Ascending aorta (tissue), 2 donors: ENCODE measurements at regions not wholly inside any gene's neighbourhood (a gene's known extent, or its start where the extent isn't known, plus 50 kb on each side); places are given as distances from the start of the nearest gene placed in this dataset.

ENCODE experiments used
- DNase-seq, 2 donors: peaks; one replicate each; pipeline ENCODE4 v3.0.0-alpha.2; 2019; ENCODE audit warnings: low spot score in 2 of 2
- H3K27ac ChIP-seq, 2 donors: fragments of 200-600 bp; sonication (generic); one replicate each; pipeline ENCODE4 v1.5.1; 2016 to 2017; ENCODE audit warnings: mild to moderate bottlenecking in 1 of 2
- H3K27me3 ChIP-seq: fragments of 200-600 bp; sonication (generic); one replicate; pipeline ENCODE4 v1.5.1; 2017
- H3K36me3 ChIP-seq, 2 donors: fragments of 200-600 bp; sonication (generic); one replicate each; pipeline ENCODE4 v1.5.1; 2016
- H3K4me1 ChIP-seq, 2 donors: fragments of 200-600 bp; sonication (generic); one replicate each; pipeline ENCODE4 v1.5.1; 2016 to 2017; ENCODE audit warnings: mild to moderate bottlenecking in 1 of 2
- H3K4me3 ChIP-seq, 2 donors: fragments of 200-600 bp; sonication (generic); one replicate each; pipeline ENCODE4 v1.5.1; 2016 to 2017; ENCODE audit warnings: mild to moderate bottlenecking in 1 of 2
- H3K9me3 ChIP-seq, 2 donors: fragments of 200-600 bp; sonication (generic); one replicate each; pipeline ENCODE4 v1.5.1; 2016
- intact Hi-C: fragments of 100-400 bp; cut with DNase I; formaldehyde crosslinking; loops from one replicate; pipeline ENCODE4 v1.15.1; 2023
- TF ChIP-seq, protein P1 (sequence below), 3 experiments: fragments of 200-600 bp in 2 of 3; fragments of 450-650 bp in 1 of 3; sonication (generic) in 2 of 3; IDR thresholded peaks; one replicate each; pipeline ENCODE4 v1.5.1; 2016 to 2019; ENCODE audit warnings: antibody characterized with exemption in 3 of 3, mild to moderate bottlenecking in 1 of 3, moderate library complexity in 1 of 3

DNA sequence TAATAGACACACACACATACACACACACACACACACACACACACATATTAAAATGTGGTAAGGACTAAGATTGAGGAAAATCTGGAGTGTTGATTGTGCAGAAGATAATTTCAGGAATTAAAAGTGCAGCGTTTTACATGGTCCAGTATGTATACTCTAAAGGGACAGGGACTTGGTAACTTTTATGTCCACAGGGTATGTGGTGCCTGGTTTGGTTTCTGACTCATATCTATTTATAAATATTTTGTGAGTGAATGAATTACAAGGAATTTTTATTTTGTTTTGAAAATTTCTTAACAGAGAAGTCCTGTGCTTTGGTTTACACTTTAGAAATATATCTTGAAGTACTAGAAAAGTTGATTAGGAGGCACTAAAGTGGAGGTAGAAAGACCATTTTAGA is 287.7 kb upstream of the NXPH2 start:
- Histone ChIP-seq H3K4me1 (no peaks in the 10 kb centered on the region), H3K27ac (no peak overlapping the region), H3K36me3 (no peaks in the 10 kb centered on the region), H3K27me3 (no peaks in the 10 kb centered on the region), H3K4me3 (no peak overlapping the region), H3K9me3 (no peaks in the 10 kb centered on the region)
- intact Hi-C loops = no loop called here
- TF ChIP-seq, protein P1, sequence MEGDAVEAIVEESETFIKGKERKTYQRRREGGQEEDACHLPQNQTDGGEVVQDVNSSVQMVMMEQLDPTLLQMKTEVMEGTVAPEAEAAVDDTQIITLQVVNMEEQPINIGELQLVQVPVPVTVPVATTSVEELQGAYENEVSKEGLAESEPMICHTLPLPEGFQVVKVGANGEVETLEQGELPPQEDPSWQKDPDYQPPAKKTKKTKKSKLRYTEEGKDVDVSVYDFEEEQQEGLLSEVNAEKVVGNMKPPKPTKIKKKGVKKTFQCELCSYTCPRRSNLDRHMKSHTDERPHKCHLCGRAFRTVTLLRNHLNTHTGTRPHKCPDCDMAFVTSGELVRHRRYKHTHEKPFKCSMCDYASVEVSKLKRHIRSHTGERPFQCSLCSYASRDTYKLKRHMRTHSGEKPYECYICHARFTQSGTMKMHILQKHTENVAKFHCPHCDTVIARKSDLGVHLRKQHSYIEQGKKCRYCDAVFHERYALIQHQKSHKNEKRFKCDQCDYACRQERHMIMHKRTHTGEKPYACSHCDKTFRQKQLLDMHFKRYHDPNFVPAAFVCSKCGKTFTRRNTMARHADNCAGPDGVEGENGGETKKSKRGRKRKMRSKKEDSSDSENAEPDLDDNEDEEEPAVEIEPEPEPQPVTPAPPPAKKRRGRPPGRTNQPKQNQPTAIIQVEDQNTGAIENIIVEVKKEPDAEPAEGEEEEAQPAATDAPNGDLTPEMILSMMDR (IDR thresholded peaks at IDR 0.05) = no peak
- no peak for DNase-seq

DNA sequence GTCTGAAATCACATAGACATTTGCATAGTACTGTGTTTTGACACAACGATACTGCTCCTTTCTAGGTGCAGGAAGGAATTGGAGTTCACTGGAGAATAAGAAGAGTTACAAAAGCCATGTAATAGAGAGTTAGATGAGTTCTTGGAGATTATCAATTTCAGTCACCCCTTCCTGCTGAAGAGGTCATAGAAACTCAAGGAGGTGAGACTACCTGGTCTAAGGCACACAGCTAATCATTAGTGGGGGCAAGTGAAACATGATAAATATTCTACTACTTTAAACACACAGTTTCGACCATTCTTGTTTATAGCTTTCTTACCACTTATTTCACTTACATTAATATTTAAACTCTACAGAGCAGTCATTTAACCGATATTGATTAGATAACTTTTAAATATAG is 286.9 kb upstream of the NXPH2 start:
- no peaks in the 10 kb centered on the region for H3K4me1 ChIP-seq
- no peak overlapping the region for H3K27ac ChIP-seq
- TF ChIP-seq, protein P1 (IDR thresholded peaks at IDR 0.05) = no peak
- H3K27me3 ChIP-seq = no peaks in the 10 kb centered on the region
- no peak overlapping the region for H3K4me3 ChIP-seq
- no peaks in the 10 kb centered on the region for H3K9me3 ChIP-seq
- no peak for DNase-seq
- intact Hi-C loops = no loop called here
- no peaks in the 10 kb centered on the region for H3K36me3 ChIP-seq

DNA sequence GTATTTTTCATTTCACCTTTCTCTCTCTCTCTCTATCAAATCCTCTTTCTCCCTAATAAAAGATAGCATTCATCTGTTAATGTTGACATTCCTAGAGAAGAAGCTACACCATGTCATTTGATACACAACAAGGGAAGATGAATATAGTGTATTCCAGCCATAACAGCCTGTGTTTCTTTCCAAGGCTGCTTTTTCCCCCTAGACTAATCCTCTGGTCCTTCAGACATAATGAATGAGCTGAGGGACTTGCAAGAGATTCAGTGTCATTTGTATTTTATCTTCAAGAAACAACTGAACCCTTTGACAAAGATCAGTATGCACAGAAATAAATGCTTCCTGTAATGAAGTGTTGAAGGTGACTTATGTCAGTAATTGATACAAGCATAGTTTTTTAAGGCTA is 284.0 kb upstream of the NXPH2 start:
- Histone ChIP-seq H3K36me3 (no peaks in the 10 kb centered on the region), H3K4me1 (no peaks in the 10 kb centered on the region), H3K27me3 (no peaks in the 10 kb centered on the region), H3K9me3 (no peaks in the 10 kb centered on the region), H3K4me3 (no peak overlapping the region), H3K27ac (no peak overlapping the region)
- TF ChIP-seq, protein P1 (IDR thresholded peaks at IDR 0.05) = no peak
- no peak for DNase-seq
- intact Hi-C loops = no loop called here

DNA sequence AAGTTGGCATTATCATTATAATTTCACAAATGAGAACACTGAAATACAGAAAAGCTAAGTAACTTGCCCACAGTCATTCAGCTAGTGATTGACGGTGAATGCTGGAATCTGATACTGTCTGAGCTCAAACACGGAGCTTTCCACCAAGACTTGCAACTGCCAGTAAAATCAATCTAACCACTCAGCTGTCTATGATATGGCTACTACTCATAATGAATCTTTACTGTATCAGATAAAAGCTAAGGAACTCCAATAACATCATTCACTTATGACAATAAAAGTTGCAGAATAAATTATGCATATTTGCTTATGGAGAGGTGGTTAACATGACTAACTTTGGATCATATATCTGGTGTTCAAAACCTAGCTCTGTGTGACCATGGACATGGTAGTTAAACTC is 279.4 kb upstream of the NXPH2 start:
- intact Hi-C loops = no loop called here
- H3K36me3 ChIP-seq = no peaks in the 10 kb centered on the region
- DNase-seq = no peak
- no peak overlapping the region for H3K4me3 ChIP-seq
- TF ChIP-seq, protein P1 (IDR thresholded peaks at IDR 0.05) = no peak
- H3K27ac ChIP-seq = no peak overlapping the region
- H3K9me3 ChIP-seq = no peaks in the 10 kb centered on the region
- no peaks in the 10 kb centered on the region for H3K4me1 ChIP-seq
- no peaks in the 10 kb centered on the region for H3K27me3 ChIP-seq

DNA sequence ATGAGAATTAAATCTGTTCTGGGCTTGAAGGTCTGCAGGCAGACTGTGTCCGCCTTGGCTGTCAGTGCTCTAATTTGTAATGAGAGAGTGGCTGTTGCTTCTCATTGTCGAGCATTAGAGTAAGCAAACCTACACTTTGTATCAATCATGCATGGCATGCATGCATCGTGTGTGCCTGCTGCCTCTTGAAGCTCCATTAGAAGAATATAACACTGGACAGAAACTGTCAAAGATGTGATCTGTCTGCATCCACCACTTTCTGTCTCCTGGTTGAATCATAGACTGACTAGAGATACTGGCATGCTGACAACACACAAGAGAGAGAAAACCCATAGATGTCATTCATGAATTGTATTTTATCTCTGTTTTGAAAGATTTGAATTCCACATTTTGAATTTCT is 275.0 kb upstream of the NXPH2 start:
- H3K36me3 ChIP-seq = no peaks in the 10 kb centered on the region
- intact Hi-C loops = no loop called here
- no peaks in the 10 kb centered on the region for H3K27me3 ChIP-seq
- H3K27ac ChIP-seq = no peak overlapping the region
- no peak for DNase-seq
- TF ChIP-seq, protein P1 (IDR thresholded peaks at IDR 0.05) = no peak
- no peak overlapping the region for H3K4me3 ChIP-seq
- no peaks in the 10 kb centered on the region for H3K9me3 ChIP-seq
- H3K4me1 ChIP-seq = no peaks in the 10 kb centered on the region

DNA sequence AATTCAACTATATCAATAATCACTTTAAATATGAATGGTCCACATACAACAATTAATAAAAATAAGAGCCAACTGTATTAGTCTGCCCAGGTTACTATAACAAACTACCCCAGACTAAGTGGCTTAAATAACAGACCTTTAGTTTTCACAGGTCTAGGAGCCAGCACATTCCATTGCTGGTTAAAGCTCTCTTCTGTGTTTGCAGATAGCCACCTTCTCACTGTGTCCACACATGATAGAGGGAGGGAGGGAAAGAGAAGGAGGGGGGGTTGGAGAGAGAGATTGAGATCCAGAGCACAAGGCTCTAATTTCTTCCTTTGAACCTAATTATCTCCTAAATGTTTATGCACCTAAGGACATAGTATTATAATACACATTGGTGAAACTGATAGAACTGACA is 267.8 kb upstream of the NXPH2 start:
- no peaks in the 10 kb centered on the region for H3K9me3 ChIP-seq
- intact Hi-C loops = no loop called here
- H3K4me3 ChIP-seq = no peak overlapping the region
- no peak for DNase-seq
- H3K27me3 ChIP-seq = no peaks in the 10 kb centered on the region
- H3K27ac ChIP-seq = no peak overlapping the region
- TF ChIP-seq, protein P1 (IDR thresholded peaks at IDR 0.05) = no peak
- H3K4me1 ChIP-seq = no peaks in the 10 kb centered on the region
- no peaks in the 10 kb centered on the region for H3K36me3 ChIP-seq
